GM21619 (cell line): ENCODE measurements at regions not wholly inside any gene's neighbourhood (a gene's known extent, or its start where the extent isn't known, plus 50 kb on each side); places are given as distances from the start of the nearest gene placed in this dataset.
"Not testable (repeated sequence)": the region's sequence is repeated elsewhere in the genome, so short reads cannot be mapped to it uniquely, and the experiment has no call there.

Source experiments
- ATAC-seq: cut with Tn5 transposase; IDR thresholded peaks from one replicate; pipeline ENCODE4 v1.9.1; 2021; ENCODE audit not compliant: unreplicated experiment

GRCh38 chr7:156324201-156324600 is 316.4 kb upstream of the RNF32 start:
- ATAC-seq = no peak

GRCh38 chr7:156321430-156321829 is 319.1 kb upstream of the RNF32 start:
- ATAC-seq = not testable (repeated sequence)

- ATAC-seq = no peak
Measured at GRCh38 chr7:156318926-156319325, 321.6 kb upstream of the RNF32 start.

GRCh38 chr7:156318426-156318825 is 322.1 kb upstream of the RNF32 start:
- ATAC-seq = no peak

- no peak for ATAC-seq
Measured at GRCh38 chr7:156309016-156309620, 331.5 kb upstream of the RNF32 start.

- ATAC-seq = no peak
Measured at GRCh38 chr7:156307193-156307592, 333.4 kb upstream of the RNF32 start.

- ATAC-seq = no peak
Measured at GRCh38 chr7:156305351-156305750, 335.2 kb upstream of the RNF32 start.

GRCh38 chr7:156282816-156283215 is 357.8 kb upstream of the RNF32 start:
- no peak for ATAC-seq

GRCh38 chr7:156279635-156280034 is 360.9 kb upstream of the RNF32 start:
- no peak for ATAC-seq

- no peak for ATAC-seq
Measured at GRCh38 chr7:156275292-156275691, 365.3 kb upstream of the RNF32 start.

- ATAC-seq = no peak
Measured at GRCh38 chr7:156274557-156274956, 366.0 kb upstream of the RNF32 start.

GRCh38 chr7:156261581-156261980 is 379.0 kb upstream of the RNF32 start:
- ATAC-seq = no peak

GRCh38 chr7:156257904-156258303 is 382.7 kb upstream of the RNF32 start:
- no peak for ATAC-seq

- ATAC-seq = no peak
Measured at GRCh38 chr7:156255635-156256034, 384.9 kb upstream of the RNF32 start.

- no peak for ATAC-seq
Measured at GRCh38 chr7:156251861-156252260, 388.7 kb upstream of the RNF32 start.

- no peak for ATAC-seq
Measured at GRCh38 chr7:156240532-156240931, 400.0 kb upstream of the RNF32 start.

- no peak for ATAC-seq
Measured at GRCh38 chr7:156238366-156239133, 402.0 kb upstream of the RNF32 start.

- ATAC-seq = no peak
Measured at GRCh38 chr7:156237614-156238013, 403.0 kb upstream of the RNF32 start.

GRCh38 chr7:156236936-156237599 is 403.5 kb upstream of the RNF32 start:
- no peak for ATAC-seq

GRCh38 chr7:156236181-156236889 is 404.2 kb upstream of the RNF32 start:
- no peak for ATAC-seq

- no peak for ATAC-seq
Measured at GRCh38 chr7:156234666-156235494, 405.7 kb upstream of the RNF32 start.
